COLO829 (cell line): ENCODE measurements at regions not wholly inside any gene's neighbourhood (a gene's known extent, or its start where the extent isn't known, plus 50 kb on each side); places are given as distances from the start of the nearest gene placed in this dataset.
A peak's percentile ranks its signal among the peaks of the same experiment; 100 is the strongest.
"Not testable (repeated sequence)": the region's sequence is repeated elsewhere in the genome, so short reads cannot be mapped to it uniquely, and the experiment has no call there.

Experiments used
- DNase-seq: peaks from one replicate; pipeline ENCODE4 v3.0.0; 2012; ENCODE audit warnings: low spot score

GRCh38 chr7:12985752-12986151 is 298.3 kb downstream of the ARL4A start:
- no peak for DNase-seq

- no peak for DNase-seq
These were observed 299.8 kb downstream of the ARL4A start for GRCh38 chr7:12987238-12987637.

- no peak for DNase-seq
These were observed 303.0 kb downstream of the ARL4A start for GRCh38 chr7:12990440-12990839.

GRCh38 chr7:12993025-12993424 is 305.6 kb downstream of the ARL4A start:
- no peak for DNase-seq

- no peak for DNase-seq
These were observed 308.6 kb downstream of the ARL4A start for GRCh38 chr7:12995912-12996469.

GRCh38 chr7:13007331-13007730 is 319.9 kb downstream of the ARL4A start:
- DNase-seq: no peak

GRCh38 chr7:13009517-13009916 is 322.1 kb downstream of the ARL4A start:
- no peak for DNase-seq

GRCh38 chr7:13014011-13014410 is 326.6 kb downstream of the ARL4A start:
- no peak for DNase-seq

GRCh38 chr7:13016036-13016581 is 328.7 kb downstream of the ARL4A start:
- no peak for DNase-seq

GRCh38 chr7:13016592-13017332 is 329.3 kb downstream of the ARL4A start:
- peak; percentile 40 for DNase-seq

- DNase-seq: peak; percentile 79
These were observed 330.0 kb downstream of the ARL4A start for GRCh38 chr7:13017333-13017857.

- no peak for DNase-seq
These were observed 330.4 kb downstream of the ARL4A start for GRCh38 chr7:13017881-13018280.

GRCh38 chr7:13021566-13022300 is 334.3 kb downstream of the ARL4A start:
- DNase-seq: peak; percentile 89

- no peak for DNase-seq
These were observed 336.8 kb downstream of the ARL4A start for GRCh38 chr7:13024121-13024674.

GRCh38 chr7:13025043-13025442 is 337.6 kb downstream of the ARL4A start:
- not testable (repeated sequence) for DNase-seq

GRCh38 chr7:13027321-13027720 is 339.9 kb downstream of the ARL4A start:
- peak; percentile 40 for DNase-seq

- DNase-seq: no peak
These were observed 340.8 kb downstream of the ARL4A start for GRCh38 chr7:13028036-13028824.

- no peak for DNase-seq
These were observed 341.3 kb downstream of the ARL4A start for GRCh38 chr7:13028825-13029099.

GRCh38 chr7:13031468-13031867 is 344.0 kb downstream of the ARL4A start:
- peak; percentile 58 for DNase-seq

GRCh38 chr7:13032084-13032483 is 344.7 kb downstream of the ARL4A start:
- no peak for DNase-seq

GRCh38 chr7:13032576-13032975 is 345.1 kb downstream of the ARL4A start:
- no peak for DNase-seq

GRCh38 chr7:13034693-13035092 is 347.3 kb downstream of the ARL4A start:
- DNase-seq: no peak
